Cardiac muscle cell (in vitro differentiated cells and primary cell): ENCODE measurements at regions not wholly inside any gene's neighbourhood (a gene's known extent, or its start where the extent isn't known, plus 50 kb on each side); places are given as distances from the start of the nearest gene placed in this dataset.

Experiments
- DNase-seq, 2 donors: peaks; one replicate each; pipeline versions ENCODE4 v3.0.0 to v3.0.0-alpha.2; 2010 to 2017; ENCODE audit warnings: low read depth in 1 of 2, low spot score in 1 of 2
- H3K27ac ChIP-seq: fragments of 200-600 bp; sonication (generic); 2 replicates; pipeline ENCODE4 v1.5.1; 2016
- H3K27me3 ChIP-seq: fragments of 200-600 bp; sonication (generic); 2 replicates; pipeline ENCODE4 v1.6.0; 2016; ENCODE audit warnings: control low read depth
- H3K36me3 ChIP-seq: fragments of 200-600 bp; sonication (generic); 2 replicates; pipeline ENCODE4 v1.5.1; 2016; ENCODE audit warnings: control low read depth
- H3K4me1 ChIP-seq: fragments of 200-600 bp; sonication (generic); 2 replicates; pipeline ENCODE4 v1.8.1; 2017; ENCODE audit warnings: low read depth, mild to moderate bottlenecking, mixed run types
- H3K4me3 ChIP-seq: fragments of 200-600 bp; sonication (generic); 2 replicates; pipeline ENCODE4 v1.5.1; 2016; ENCODE audit warnings: mild to moderate bottlenecking
- H3K9me3 ChIP-seq: fragments of 200-600 bp; sonication (generic); 2 replicates; pipeline ENCODE4 v1.5.1; 2017; ENCODE audit warnings: low read depth, mild to moderate bottlenecking, control low read depth
- TF ChIP-seq, protein P1 (sequence below): IDR thresholded peaks from 2 replicates; pipeline ENCODE4 v1.5.1; 2012; ENCODE audit warnings: low read depth, mild to moderate bottlenecking, low read length

DNA sequence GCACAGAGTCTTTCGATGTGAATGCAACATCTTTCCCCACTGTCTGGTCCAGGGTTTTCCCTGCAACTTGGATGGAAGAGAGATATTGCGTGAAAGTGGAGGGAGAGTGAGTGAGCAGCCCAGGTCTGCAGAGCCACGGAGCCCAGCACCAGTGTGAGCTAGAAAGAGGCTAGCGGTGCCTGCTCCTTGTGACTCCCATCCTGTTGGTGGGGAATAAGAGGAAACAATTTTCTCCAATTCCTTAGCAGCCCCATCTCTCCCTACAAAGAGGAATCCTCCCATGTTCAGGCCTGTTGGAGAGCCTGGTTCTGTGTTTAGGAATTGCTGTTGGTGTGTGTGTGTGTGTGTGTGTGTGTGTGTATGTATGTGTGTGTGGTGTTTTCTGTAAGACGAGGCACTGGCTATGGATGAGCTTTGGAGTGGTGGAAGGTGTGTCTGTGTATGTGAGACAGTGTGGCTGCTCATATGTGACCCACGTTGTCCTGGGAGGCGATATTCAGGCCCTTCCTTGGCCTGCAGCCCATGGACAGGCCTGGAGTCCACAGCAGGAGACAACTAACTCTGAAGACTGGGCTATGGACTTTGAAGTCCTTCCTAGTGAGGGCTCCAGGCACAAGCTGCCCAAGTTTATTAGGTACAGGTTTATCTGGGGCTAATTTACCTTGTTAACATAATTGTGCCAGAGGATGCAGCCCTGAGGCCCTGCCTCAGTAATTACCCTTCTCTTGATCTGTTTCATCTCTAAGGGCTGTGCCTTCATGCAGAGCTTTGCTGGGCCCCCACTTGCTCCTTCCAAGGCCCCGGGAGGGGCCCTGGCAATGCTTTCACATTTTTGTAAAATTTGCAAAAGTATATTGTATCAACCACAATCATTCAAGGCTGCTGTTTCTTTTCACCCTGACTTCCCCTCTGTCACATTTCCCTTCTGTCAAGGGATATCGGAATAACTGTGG lies 88.6 kb upstream of the HAAO start:
- Histone ChIP-seq H3K4me1 (no peaks in the 10 kb centered on the region), H3K36me3 (no peaks in the 10 kb centered on the region), H3K4me3 (no peak overlapping the region), H3K27me3 (no peaks in the 10 kb centered on the region), H3K27ac (no peak overlapping the region), H3K9me3 (no peaks in the 10 kb centered on the region)
- TF ChIP-seq, protein P1, sequence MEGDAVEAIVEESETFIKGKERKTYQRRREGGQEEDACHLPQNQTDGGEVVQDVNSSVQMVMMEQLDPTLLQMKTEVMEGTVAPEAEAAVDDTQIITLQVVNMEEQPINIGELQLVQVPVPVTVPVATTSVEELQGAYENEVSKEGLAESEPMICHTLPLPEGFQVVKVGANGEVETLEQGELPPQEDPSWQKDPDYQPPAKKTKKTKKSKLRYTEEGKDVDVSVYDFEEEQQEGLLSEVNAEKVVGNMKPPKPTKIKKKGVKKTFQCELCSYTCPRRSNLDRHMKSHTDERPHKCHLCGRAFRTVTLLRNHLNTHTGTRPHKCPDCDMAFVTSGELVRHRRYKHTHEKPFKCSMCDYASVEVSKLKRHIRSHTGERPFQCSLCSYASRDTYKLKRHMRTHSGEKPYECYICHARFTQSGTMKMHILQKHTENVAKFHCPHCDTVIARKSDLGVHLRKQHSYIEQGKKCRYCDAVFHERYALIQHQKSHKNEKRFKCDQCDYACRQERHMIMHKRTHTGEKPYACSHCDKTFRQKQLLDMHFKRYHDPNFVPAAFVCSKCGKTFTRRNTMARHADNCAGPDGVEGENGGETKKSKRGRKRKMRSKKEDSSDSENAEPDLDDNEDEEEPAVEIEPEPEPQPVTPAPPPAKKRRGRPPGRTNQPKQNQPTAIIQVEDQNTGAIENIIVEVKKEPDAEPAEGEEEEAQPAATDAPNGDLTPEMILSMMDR = no peak
- DNase-seq = no peak

DNA sequence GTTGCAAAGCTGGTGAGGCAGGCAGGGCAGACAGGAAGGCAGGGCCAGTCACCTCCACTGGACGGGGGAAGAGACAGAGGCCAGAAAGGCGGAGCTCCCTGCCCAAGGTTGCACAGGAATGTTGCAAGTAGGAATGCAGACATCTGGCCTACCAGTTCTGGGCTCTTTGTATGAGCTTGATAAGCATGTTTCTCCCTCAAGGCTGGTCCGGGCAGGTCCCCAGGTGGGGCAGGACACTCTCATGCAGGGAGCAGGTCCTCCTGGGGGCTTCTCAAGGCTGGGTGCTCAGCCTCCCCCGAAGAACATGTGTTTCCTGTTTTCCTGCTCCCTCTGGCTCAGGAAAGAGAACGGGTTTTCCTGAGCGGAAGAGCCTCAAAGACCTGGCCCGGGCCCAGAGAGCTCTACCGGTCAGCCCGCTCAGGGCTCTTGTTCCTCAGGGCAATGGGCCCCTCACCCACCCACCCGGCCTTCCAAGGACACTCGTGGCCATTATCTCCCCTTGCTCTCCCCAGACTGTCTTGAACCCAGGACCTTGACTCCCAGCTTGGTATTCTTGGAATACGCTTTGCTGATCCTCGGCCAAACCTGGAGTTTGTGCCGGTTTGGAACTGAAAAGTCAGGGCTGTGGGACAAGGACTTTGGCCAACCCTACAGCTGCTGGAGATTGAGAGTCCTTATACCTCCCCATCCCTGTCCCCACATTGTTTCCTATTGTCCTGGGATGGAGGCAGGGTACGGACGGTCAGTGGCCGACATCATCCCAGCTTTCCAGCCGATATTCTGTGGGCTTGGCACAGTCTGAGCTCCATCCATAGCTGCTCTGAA lies 87.7 kb upstream of the HAAO start:
- Histone ChIP-seq H3K27me3 (no peaks in the 10 kb centered on the region), H3K4me1 (no peaks in the 10 kb centered on the region), H3K36me3 (no peaks in the 10 kb centered on the region), H3K27ac (no peak overlapping the region), H3K9me3 (no peaks in the 10 kb centered on the region), H3K4me3 (no peak overlapping the region)
- TF ChIP-seq, protein P1 = no peak
- peak in 1 of 2 donors; percentile 63 for DNase-seq

DNA sequence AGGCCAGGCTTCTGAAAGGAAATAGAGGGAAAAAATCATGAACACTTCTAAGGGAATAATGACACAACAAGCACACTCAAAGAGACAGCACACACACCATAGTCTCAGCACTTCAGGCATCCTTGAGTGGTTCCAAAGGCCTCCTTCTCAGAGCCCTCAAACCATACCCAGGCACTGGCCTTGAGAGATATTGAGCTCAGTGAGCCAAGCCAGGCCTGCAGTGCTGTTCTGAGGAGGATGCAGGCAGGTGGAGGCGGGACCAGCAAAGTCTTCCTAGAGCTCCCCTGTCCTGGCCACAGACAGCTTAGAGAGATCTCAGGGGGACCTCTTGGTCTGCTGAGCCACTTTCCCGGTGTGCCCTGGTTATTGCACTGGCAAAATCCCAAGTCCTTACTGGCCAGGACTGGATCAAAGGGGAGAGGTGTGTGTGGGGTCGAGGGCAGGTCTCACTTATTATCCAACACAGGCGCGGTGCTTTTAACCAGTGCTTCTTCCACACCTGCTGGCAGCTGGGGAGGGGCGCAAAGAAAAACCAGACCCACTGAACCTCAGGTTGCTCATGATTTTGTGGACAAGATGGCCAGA lies 86.8 kb upstream of the HAAO start:
- Histone ChIP-seq H3K4me3 (no peak overlapping the region), H3K9me3 (no peaks in the 10 kb centered on the region), H3K27ac (no peak overlapping the region), H3K36me3 (no peaks in the 10 kb centered on the region), H3K27me3 (no peaks in the 10 kb centered on the region), H3K4me1 (no peaks in the 10 kb centered on the region)
- TF ChIP-seq, protein P1 = no peak
- DNase-seq = no peak

DNA sequence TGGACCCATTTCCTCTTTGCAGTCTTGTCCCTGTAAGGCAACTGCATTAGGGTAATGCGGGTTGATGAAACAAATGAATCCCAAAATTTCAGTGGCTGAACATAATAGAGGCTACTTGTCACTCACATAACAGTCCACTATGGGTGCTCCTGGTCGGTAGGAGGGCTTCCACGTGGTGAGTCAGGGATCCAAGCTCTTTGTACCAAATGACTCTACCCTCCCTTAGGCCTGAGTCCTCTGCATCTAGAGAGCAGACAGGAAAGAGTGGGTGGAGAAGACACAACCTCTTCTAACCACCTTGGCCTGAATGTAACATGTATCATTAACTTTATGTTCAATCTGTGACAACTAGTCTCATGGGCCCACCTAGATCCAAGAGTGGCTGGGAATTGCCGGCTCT lies 86.2 kb upstream of the HAAO start:
- H3K36me3 ChIP-seq = no peaks in the 10 kb centered on the region
- H3K9me3 ChIP-seq = no peaks in the 10 kb centered on the region
- TF ChIP-seq, protein P1 = no peak
- no peak overlapping the region for H3K4me3 ChIP-seq
- H3K4me1 ChIP-seq = no peaks in the 10 kb centered on the region
- no peak for DNase-seq
- no peaks in the 10 kb centered on the region for H3K27me3 ChIP-seq
- H3K27ac ChIP-seq = no peak overlapping the region

DNA sequence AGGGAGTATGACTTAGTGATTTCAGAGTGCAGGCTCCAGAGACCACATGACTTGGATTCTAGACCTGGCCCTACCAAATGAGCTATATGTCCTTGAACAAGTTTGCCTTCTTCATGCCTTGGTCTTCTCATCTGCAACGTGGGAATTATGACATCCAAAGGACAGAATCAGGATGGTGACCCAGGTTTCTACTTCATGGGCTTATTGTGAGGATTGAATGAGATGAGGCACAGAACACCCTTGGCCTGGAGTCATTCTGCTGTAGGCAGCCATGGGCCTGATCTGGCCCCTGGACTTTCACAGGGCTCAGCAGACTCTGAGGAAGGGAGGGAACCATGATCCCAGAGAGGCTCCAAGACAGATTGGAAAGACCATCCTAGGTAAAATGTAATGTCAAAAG lies 85.6 kb upstream of the HAAO start:
- no peak for DNase-seq
- Histone ChIP-seq H3K27ac (no peak overlapping the region), H3K27me3 (no peaks in the 10 kb centered on the region), H3K9me3 (no peaks in the 10 kb centered on the region), H3K4me3 (no peak overlapping the region), H3K4me1 (no peaks in the 10 kb centered on the region), H3K36me3 (no peaks in the 10 kb centered on the region)
- TF ChIP-seq, protein P1 = no peak
